B cell (primary cell): ENCODE measurements at regions not wholly inside any gene's neighbourhood (a gene's known extent, or its start where the extent isn't known, plus 50 kb on each side); places are given as distances from the start of the nearest gene placed in this dataset.

Source experiments
- CTCF ChIP-seq: fragments of 200-600 bp; IDR thresholded peaks from one replicate; pipeline ENCODE4 v1.8.0; 2022; ENCODE audit warnings: antibody characterized with exemption, mild to moderate bottlenecking
- EZH2 ChIP-seq: IDR thresholded peaks from 2 replicates; pipeline ENCODE4 v1.6.1; 2012; ENCODE audit warnings: borderline replicate concordance, low read depth, mild to moderate bottlenecking, moderate library complexity, low read length; ENCODE audit not compliant: insufficient read depth, poor library complexity, severe bottlenecking

- no peak for TF ChIP-seq CTCF
- no peak for TF ChIP-seq EZH2
Observed at GRCh38 chr19:46935066-46935663, 74.4 kb downstream of the ARHGAP35 start.
